ENCODE measurements at regions not wholly inside any gene's neighbourhood (a gene's known extent, or its start where the extent isn't known, plus 50 kb on each side); places are given as distances from the start of the nearest gene placed in this dataset.
A peak's percentile ranks its signal among the peaks of the same experiment; 100 is the strongest.

DNA sequence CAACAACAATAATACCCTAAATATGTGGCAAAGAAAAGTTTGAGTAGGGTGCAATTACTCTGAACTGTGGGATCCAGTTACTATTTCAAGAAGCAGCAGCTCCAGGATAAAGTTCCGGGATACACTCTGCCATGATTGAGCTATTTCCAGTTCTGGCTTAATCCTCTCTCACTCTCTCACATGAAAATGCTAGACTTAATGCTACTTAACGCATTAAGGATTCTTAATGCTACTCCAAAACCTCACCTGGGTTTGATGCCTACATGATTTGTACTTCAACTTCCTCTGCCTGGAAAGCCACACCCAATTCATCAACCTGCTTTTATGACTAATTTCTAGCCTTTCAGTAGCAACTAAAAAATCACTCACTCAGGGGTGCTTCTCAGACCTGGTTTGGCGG is 151.1 kb upstream of the HNMT start:
- ATAC-seq: no peak
- intact Hi-C loops (cut with micrococcal nuclease): no loop called here

DNA sequence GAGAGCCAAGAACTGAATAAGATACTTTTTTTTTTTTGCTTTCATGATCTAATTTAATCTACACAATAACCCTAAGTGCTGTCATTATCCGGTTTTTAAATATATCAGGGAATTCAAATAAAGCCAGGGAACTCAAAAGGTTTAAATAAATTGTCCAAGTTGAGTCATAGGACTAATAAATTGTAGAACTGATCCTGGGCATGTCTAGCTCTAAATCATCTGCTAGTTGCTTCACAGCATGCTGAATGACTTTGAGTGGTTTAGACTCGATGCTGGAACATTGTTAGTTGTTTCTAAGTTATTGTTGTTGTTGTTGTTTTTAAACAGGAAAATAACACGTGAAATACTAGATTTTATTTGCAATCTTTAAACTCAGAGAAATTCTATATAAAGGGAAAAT is 147.2 kb upstream of the HNMT start:
- DNase-seq (no peak), ATAC-seq (no peak)
- intact Hi-C loops (cut with micrococcal nuclease): no loop called here

More for the DNA sequence above, 151.1 kb upstream of the HNMT start:
- no peak for DNase-seq

DNA sequence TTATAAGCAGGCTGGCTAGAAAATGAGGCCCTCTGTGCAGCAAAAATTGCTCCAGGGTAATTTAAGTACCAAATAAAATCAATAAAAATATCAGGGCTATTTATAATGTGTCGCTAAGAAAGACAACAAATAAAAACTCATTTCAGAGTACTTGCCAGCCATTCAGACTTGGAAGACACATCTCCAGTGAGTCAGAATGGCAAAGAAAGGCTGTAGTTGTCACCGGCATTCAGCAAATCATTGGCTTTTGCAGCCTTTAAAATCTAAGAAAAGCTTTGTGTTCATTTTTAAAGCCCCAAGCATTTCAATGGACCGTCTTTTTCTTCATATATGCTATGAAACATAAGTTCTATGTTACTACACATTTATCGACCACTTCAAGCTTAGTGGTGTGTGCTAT is 141.1 kb upstream of the HNMT start:
- DNase-seq (no peak), ATAC-seq (no peak)
- intact Hi-C loops (cut with micrococcal nuclease): no loop called here

DNA sequence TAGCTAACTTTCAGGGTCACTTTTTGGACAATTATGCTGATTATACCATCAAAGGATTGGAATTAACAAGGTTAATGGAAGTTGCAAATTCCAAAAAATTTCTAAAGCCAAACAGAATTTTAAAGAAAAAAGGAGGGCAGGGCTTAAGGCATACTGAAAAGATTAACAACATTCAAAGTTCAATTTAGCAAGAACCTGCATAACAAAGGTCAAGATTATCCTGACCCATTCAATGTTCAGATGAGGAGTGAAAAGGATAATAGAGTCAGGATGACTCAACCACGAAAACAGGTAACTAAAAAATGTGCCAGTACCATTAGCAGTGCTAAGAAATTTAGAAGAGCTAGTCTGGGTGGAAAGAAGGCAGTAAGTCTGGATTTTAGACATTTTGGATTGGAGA is 139.8 kb upstream of the HNMT start:
- no peak for DNase-seq
- ATAC-seq: no peak
- intact Hi-C loops (cut with micrococcal nuclease): no loop called here

DNA sequence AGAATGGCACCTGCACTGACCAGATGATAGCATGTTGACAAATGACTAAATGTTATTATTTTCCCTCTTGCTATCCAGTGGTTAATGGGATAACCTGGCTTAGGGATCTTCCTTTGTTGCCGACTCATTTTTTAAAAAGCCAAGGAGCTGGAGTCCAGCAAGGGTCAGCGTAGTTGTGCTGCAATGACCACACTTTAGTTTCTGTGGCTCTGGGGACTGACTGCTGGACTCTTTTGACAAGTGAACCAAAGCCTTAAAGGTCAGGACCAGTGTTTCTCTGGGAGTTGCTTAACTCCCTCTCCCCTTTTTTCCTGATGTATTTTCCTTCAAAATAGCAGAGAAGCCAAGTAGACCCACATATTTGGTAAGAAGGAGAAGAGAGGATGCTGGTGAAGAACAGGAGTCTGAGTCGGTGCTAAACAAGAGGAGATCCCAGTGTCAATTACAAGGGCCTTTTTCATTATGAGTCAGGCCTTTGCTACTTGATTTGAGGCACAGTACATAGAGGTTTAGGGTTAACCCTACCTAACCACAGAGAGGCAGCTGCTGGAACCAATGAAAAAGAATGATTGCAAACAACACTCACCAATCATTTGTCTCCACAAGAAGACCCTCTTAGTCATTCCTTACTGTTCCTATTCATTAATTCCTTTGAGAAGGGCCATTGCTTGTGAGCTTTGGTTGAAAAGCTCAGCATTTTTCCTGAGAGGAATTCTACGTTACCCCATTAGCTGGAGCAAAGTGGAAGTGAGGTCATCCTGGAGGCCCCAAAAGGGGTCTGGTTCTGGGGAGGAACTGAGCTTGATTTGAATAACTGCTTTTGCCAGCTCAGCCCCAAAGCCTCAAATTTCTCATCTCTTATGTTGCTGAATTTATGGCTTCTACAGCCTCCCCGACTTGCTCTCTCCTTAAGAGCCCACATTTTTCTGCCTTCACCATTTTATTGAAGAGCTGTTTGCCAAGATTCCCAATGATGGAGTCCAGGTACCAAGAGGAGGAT is 137.6 kb upstream of the HNMT start:
- ATAC-seq (no peak), DNase-seq (no peak)
- intact Hi-C loops (cut with micrococcal nuclease): no loop called here

DNA sequence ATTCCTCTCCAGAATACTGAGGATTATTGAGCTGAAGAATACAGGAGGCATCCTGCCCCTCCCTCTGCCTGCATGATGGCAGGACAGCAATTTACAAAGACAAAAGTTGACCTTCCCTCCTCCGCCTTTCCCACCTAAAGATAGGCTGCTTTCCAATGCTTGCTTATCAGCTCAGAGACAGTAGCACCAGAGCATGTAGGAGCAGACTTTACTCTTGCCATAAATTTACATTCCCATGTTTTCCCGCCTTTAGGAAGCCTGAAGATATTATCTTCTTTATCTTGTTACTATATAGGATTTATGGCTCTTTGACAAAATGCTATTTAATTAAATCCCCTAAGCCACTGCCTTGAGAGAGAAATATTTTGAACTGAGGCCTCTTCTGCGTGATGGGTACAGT is 135.6 kb upstream of the HNMT start:
- intact Hi-C loops (cut with micrococcal nuclease): no loop called here
- ATAC-seq: no peak

DNA sequence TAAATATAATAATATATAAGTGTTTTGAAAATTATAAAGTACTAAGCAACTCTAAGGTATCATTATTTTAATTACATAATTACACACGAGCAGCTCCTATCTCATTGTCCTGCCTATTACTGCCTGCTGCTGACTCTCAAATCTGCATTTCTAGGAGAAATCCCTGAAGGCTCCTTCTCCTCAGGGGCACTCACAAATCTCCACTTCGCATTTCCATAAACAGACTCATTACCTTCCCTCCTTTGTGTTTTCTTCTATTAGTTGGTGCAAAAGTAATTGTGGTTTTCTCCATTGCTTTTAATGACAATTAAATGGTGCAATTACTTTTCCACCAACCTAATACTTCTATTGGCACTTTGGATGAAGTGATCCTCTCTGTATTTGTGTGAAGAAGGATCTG is 135.0 kb upstream of the HNMT start:
- ATAC-seq: no peak
- intact Hi-C loops (cut with micrococcal nuclease): no loop called here
- no peak for DNase-seq

More for the DNA sequence above, 135.6 kb upstream of the HNMT start:
- no peak for DNase-seq

DNA sequence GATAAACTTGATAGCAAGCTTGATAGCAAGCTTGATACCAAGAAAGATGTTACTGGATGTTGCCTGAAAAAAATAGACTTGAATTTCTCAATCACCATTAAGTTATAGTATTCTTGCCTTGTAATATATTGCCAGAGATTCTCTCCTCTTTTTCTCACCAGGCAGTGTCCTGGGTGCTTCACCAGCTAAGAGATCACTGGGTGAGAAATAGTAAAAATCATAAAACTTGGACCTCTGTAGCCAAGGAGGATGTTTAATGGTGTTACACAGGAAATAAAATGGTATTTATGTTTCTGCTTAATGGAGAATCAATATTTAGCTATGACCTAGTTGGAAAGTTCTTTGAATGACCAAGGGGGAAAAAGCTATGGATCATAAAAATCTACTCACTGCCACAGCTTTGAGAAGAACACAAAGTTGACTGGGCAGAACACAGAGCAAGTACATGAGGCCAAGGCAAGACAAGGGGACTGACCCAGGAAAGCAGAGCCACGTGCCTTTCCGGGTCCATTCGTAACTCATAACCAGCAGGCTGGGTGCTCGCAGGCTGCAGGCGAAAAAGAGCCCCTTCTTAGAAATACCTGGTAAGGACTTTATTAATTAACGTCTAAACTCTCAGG is 129.4 kb upstream of the HNMT start:
- intact Hi-C loops (cut with micrococcal nuclease): no loop called here
- ATAC-seq (no peak), DNase-seq (no peak)

DNA sequence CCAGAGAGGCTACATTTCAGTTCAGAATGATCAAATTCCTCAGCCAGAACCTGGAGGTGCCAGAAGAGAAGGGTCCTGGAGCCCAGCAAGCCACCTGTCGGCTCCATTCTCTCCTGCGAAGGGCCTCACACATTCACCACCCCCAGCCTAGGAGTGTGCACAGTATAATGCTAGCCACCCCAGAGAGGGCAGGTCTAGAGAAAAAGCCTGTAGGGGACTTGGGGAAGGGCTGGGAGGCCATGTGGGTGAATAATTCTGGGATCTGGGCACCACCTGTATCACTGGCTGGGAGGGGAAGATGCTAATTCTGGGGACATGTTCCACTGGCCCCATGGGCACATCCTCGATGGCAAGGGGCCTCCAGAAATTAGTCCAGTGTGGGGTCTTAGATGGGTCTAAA is 127.6 kb upstream of the HNMT start:
- no peak for ATAC-seq
- intact Hi-C loops (cut with micrococcal nuclease): no loop called here
- DNase-seq: no peak

DNA sequence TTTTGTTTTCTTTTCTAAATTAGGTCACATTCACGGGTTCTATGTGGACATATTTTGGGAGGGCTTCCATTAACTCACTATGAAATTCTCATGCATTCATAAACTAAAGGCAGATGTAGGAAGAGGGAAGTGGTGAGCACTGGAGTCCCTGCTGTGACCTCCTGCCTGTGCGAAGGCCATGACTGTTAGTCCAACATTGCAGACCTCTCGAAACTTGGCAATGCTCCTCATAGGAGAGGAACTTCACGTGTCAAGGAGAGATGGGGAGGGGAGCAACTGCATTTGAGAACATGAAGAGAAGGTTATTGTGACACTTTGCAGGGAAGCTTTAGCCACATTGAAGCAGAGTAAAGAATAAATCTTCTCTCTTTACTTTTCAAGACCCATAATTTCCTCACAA is 126.4 kb upstream of the HNMT start:
- intact Hi-C loops (cut with micrococcal nuclease): no loop called here
- DNase-seq: no peak
- ATAC-seq: no peak

DNA sequence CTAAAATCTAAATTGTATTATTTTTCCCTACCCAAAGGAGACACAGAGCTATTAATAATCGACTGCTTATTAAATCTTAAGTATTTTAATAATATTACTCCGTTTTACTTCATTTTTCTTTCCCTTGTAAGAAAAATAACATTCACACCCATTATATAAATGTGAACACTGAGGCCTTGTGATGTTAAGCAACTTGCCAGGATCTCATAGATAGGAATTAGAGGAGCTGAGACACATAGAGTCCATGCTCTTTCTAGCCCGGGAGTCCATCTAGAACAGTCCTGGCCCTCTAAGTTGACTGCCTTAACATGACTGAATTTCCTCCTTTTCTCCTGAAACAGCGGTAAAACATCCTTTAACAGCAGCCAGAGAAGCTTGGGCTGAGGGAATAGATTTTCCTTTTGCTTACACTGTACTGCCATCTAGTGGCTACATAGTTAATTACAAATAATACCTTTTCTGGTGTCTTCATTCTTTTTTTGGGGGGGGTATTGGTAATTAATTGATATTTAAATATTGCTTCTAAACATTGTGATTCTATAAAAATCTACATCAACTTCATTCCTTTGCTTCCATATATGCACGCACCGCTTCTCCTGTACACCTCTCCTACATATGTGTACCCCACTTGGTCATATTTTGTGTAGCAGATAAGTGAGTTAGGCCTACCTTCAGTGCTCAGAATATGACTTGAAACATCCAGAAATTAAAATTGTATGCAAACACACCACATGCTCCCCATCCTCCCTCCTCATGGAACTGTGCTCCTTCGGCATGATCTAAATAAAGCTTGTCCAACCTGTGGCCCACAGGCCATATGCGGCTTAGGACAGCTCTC is 125.8 kb upstream of the HNMT start:
- intact Hi-C loops (cut with micrococcal nuclease): no loop called here
- no peak for ATAC-seq
- no peak for DNase-seq

DNA sequence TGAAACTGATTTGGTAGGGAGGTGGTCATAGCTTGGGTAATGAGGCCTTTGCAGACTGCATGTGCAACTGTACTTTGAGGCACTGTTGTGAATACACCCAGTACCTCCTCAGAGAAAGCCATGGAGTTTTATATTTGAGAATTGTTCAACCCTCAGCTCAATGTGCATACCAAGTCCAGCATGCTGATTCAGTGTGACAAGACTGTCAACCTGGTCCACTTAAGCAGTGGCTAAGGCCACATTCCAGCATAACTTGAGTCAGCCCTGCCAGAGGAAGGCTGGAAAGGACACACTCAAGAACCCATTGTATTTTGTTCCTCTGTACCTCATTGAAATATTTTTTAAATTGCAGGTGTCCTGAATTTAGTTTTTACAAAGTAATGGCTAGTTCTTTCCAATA is 121.8 kb upstream of the HNMT start:
- DNase-seq (no peak), ATAC-seq (no peak)
- intact Hi-C loops (cut with micrococcal nuclease): no loop called here

DNA sequence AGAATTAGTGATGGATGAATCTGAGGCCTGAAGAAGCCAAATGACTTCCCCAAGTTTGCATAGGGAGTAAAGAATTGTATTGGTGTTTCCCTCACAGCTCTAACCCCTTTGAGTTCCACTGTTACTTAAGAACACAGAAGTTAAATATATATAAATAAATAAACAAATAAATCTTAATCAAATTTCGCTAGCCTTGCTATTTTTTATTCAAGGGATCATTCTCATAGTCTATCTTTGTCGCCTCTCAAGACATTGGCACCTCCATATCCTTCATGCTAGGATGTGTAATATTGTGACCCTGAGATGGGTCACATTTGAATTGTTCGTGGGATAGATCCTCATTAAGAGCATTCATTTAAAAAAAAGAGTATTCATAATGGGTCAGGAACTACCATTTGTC is 121.3 kb upstream of the HNMT start:
- DNase-seq (no peak), ATAC-seq (no peak)
- intact Hi-C loops (cut with micrococcal nuclease): no loop called here

DNA sequence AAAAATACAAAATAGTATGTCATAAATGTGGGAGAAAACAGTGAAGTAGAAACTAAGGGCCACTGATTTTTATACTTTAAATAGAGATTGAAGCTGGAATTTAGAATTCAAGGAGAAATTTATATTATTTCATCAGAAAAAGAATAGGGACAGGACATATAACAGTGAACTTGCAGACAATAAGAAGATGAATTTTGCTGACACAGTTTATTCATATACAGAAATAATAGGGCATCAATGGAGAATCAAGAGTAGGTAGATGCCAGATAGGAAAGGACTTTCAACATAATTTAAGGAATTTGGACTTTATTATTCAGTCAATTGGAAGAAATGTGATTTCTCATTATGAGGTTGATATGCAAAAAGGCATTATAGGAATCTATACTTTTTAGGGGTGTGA is 118.9 kb upstream of the HNMT start:
- DNase-seq (no peak), ATAC-seq (no peak)
- intact Hi-C loops (cut with micrococcal nuclease): no loop called here

DNA sequence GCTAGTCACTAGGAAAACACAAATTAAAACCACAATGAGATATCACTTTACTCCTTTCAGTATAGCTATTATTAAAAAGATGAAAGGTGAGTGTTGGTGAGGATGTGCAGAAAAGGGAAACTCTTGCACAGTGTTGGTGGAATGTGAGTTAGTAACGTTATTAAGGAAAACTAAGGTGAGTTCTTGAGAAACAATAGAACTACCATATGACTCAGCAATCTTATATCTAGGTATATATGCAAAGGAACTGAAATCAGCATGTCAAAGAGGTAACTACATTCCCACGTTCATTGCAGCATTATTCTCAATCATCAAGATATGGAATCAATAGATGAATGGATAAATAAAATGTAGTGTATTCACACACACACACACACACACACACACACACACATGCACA is 117.3 kb upstream of the HNMT start:
- no peak for ATAC-seq
- DNase-seq: no peak
- intact Hi-C loops (cut with micrococcal nuclease): no loop called here

DNA sequence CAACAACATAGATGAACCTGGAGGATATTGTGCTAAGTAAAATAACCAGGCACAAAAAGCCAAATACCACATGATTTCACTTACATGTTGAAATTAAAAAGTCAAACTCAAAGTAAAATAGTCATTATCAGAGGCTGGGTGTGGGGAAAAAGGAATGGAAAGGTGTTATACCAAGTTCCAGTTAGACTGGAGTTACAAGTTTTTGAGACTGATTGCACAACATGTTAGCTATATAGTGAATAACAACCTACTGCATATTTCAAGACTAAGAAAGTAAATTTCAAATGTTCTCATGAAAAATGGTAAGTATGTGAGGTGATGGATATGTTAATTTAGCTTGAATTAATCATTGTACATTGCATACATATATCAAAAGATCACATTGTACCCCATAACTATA is 116.8 kb upstream of the HNMT start:
- no peak for DNase-seq
- no peak for ATAC-seq
- intact Hi-C loops (cut with micrococcal nuclease): no loop called here

DNA sequence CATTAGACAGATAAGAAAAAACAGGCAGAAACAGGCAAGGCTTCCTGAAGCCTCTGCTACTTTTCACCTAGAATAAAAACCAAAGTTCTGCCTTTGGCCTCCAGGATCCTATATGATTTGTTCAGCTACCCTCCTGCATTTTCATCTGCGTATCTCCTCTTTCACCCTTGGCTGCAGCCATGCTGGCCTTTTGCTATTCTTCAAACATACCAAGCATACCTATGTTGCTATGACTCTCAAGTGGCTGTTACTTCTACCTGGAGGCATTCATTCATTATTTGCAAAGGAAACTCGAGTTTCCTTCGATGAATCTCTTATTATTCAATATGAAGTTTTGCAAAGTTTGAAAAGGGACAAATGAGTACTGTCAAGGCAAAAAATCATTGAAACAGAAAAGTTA is 106.4 kb upstream of the HNMT start:
- intact Hi-C loops (cut with micrococcal nuclease): no loop called here
- ATAC-seq (no peak), DNase-seq (no peak)

DNA sequence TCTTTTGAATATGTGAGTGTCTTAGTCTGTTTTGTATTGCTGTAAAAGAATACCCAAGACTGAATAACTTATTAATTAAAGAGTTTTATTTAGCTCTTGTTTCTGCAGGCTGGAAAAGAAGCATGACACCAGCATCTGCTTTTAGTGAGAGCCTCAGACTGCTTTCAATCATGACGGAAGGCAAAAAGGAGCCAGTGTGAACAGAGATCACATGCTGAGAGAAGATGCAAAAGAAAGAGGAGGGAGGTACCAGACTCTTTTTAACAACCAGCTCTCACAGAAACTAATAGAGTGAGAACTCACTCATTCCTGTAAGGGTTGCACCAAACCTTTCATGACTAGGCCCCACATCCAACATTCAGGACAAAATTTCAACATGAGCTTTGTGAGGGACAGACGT is 101.6 kb upstream of the HNMT start:
- no peak for ATAC-seq
- intact Hi-C loops (cut with micrococcal nuclease): no loop called here
- DNase-seq: no peak

DNA sequence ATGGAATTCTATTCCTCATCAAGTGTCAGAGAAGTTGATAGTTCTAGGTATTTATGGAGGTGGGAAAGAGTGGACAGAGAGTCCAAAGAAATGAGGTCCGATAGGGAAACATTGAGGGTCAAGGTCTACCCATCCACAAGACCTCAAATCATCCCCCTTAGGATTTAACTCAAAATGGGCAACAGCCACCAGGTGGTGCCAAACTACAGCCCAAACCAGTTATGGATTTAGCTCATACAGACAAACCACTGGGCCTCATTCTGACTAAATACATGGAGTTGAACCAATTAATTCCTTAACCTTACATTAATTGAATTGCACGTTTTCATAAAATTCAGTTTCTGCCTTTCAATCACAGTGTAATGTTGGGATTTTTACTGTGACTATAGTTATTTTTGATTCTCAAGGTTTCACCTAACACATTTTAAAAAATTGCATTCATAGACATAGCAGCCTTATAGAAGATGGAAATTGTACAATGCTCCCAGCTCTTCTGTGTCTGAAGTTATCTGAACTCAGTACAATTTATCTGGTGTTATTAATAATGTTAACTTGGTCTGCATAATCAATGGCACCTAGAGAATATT is 98.2 kb upstream of the HNMT start:
- DNase-seq: peak; percentile 23
- ATAC-seq: no peak
- intact Hi-C loops (cut with micrococcal nuclease): no loop called here

DNA sequence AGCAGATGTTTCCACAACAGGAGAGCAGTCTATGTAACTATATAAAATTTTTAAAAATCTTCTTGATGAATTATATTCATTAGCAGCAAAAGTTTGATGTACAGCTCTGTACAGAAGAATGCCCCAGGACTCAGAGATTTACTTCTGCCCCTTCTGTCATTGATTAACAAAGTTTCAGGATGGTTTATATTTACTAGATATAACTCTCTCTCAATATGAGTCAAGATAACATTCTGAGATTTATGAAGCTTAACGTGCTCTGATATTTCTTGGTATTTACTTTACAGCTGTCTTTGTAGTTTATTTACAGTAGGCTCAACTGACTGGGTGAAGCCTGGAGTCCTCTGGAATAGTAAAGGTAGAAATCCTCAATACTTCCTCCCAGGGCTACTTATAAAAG is 93.6 kb upstream of the HNMT start:
- intact Hi-C loops (cut with micrococcal nuclease): no loop called here

More for the DNA sequence above, 93.6 kb upstream of the HNMT start:
- ATAC-seq: no peak
- no peak for DNase-seq

All from left ventricle myocardium superior (tissue), 1 donor.